Fibroblast of lung (primary cell): ENCODE measurements at regions not wholly inside any gene's neighbourhood (a gene's known extent, or its start where the extent isn't known, plus 50 kb on each side); places are given as distances from the start of the nearest gene placed in this dataset.
A peak's percentile ranks its signal among the peaks of the same experiment; 100 is the strongest.

ENCODE experiments used
- CTCF ChIP-seq, 2 donors: IDR thresholded peaks in 1 of 2; conservative IDR thresholded peaks in 1 of 2; 1 replicate in 1 of 2; 2 replicates in 1 of 2; pipeline ENCODE4 v1.5.1; 2011 to 2012; ENCODE audit warnings: low read length in 2 of 2, control low read depth in 1 of 2, inconsistent platforms in 1 of 2, low read depth in 1 of 2, mild to moderate bottlenecking in 1 of 2
- EZH2 ChIP-seq: IDR thresholded peaks from 2 replicates; pipeline ENCODE4 v1.5.1; 2012; ENCODE audit warnings: low read length, control low read depth, mild to moderate bottlenecking; ENCODE audit errors: missing control alignments

- peak in 1 of 2 donors; percentile 5 for TF ChIP-seq CTCF (conservative IDR thresholded peaks at IDR 0.05 in 1 of 2, IDR thresholded peaks at IDR 0.05 in 1 of 2; ENCODE audit: low read depth in 1 of 2, low read length in 2 of 2)
- no peak for TF ChIP-seq EZH2
These were observed 304.2 kb upstream of the HSFY2 start for GRCh38 chrY:19077698-19078113.
